ENCODE measurements at regions not wholly inside any gene's neighbourhood (a gene's known extent, or its start where the extent isn't known, plus 50 kb on each side); places are given as distances from the start of the nearest gene placed in this dataset.

- Histone ChIP-seq H3K9me3 (replicated peaks in 1 of 2; ENCODE audit: control insufficient read depth in 1 of 2, insufficient read depth in 1 of 2, low read length in 2 of 2) (peaks cover 0 to 5% of the 10 kb centered on the region in 2 donors), H2AFZ (ENCODE audit: insufficient read depth, low read depth, low read length, poor library complexity, severe bottlenecking) (no peak overlapping the region), H3K79me2 (ENCODE audit: insufficient read depth, low read length) (no peaks in the 10 kb centered on the region), H3K4me3 (replicated peaks in 1 of 3; ENCODE audit: low read depth in 2 of 3, low read length in 3 of 3) (no peak overlapping the region), H3K4me2 (replicated peaks; ENCODE audit: extremely low read depth, low read length, poor library complexity, severe bottlenecking) (no peak overlapping the region), H3K9ac (ENCODE audit: insufficient read depth, low read length, poor library complexity, severe bottlenecking) (no peak overlapping the region), H3K4me1 (ENCODE audit: control insufficient read depth in 1 of 2, insufficient read depth in 2 of 2, low read length in 2 of 2) (no peaks in the 10 kb centered on the region), H4K20me1 (ENCODE audit: insufficient read depth, low read length) (no peaks in the 10 kb centered on the region), H3K27ac (ENCODE audit: low read depth in 1 of 2, low read length in 2 of 2) (no peak overlapping the region), H3K36me3 (replicated peaks in 1 of 2; ENCODE audit: control insufficient read depth in 1 of 2, insufficient read depth in 2 of 2, low read length in 2 of 2) (no peaks in the 10 kb centered on the region), H3K27me3 (ENCODE audit: control insufficient read depth in 2 of 2, insufficient read depth in 2 of 2, low read length in 2 of 2) (no peaks in the 10 kb centered on the region)
- Mint-ChIP-seq H3K9me3 (peaks cover 0 to 16% (median 3%) of the 10 kb centered on the region in 7 donors), H3K27me3 (ENCODE audit: low read depth in 3 of 3) (no peaks in the 10 kb centered on the region), H3K4me1 (no peaks in the 10 kb centered on the region), H3K4me3 (no peak overlapping the region), H3K27ac (no peak overlapping the region), H3K36me3 (no peaks in the 10 kb centered on the region)
- no peak for TF ChIP-seq CTCF (IDR thresholded peaks at IDR 0.05)
- intact Hi-C loops (cut with micrococcal nuclease), result no loop called here
- WGBS (ENCODE audit: insufficient coverage), result no CpG with 5 or more reads among the region's 1 CpG
- DNase-seq, result no peak
Observed at GRCh38 chrX:82556588-82556987, 951.5 kb upstream of the POU3F4 start.

DNA sequence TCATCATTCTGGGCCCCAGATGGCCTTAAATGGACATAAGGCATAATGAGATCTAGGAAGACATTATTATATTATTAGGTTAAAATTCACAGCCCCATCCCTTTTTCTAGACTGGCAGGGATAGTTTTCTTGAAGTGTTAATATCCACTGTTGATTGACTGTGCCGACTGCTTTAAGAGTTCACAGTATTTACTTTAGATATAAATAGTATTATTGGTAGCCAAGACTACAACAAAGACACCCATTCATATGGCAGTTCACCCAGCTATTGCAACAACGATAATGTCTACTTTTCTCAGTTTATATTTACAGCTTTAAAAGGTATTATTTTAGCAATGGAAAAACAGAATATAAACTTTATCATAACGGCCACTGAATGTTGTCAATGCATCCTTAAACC is 922.2 kb upstream of the POU3F4 start:
- no peaks in the 10 kb centered on the region for H3K27me3 Mint-ChIP-seq (ENCODE audit: low read depth in 3 of 3)
- no peak for DNase-seq
- no peaks in the 10 kb centered on the region for H3K4me1 Mint-ChIP-seq
- Histone ChIP-seq H3K4me3 (replicated peaks in 1 of 3; ENCODE audit: low read depth in 2 of 3, low read length in 3 of 3) (no peak overlapping the region), H3K36me3 (replicated peaks in 1 of 2; ENCODE audit: control insufficient read depth in 1 of 2, insufficient read depth in 2 of 2, low read length in 2 of 2) (no peaks in the 10 kb centered on the region), H3K4me2 (replicated peaks; ENCODE audit: extremely low read depth, low read length, poor library complexity, severe bottlenecking) (no peak overlapping the region), H3K4me1 (ENCODE audit: control insufficient read depth in 1 of 2, insufficient read depth in 2 of 2, low read length in 2 of 2) (no peaks in the 10 kb centered on the region), H3K27me3 (ENCODE audit: control insufficient read depth in 2 of 2, insufficient read depth in 2 of 2, low read length in 2 of 2) (no peaks in the 10 kb centered on the region), H3K79me2 (ENCODE audit: insufficient read depth, low read length) (no peaks in the 10 kb centered on the region), H2AFZ (ENCODE audit: insufficient read depth, low read depth, low read length, poor library complexity, severe bottlenecking) (no peak overlapping the region), H3K27ac (ENCODE audit: low read depth in 1 of 2, low read length in 2 of 2) (no peak overlapping the region), H4K20me1 (ENCODE audit: insufficient read depth, low read length) (no peaks in the 10 kb centered on the region), H3K9me3 (replicated peaks in 1 of 2; ENCODE audit: control insufficient read depth in 1 of 2, insufficient read depth in 1 of 2, low read length in 2 of 2) (peaks cover 0 to 10% of the 10 kb centered on the region in 2 donors), H3K9ac (ENCODE audit: insufficient read depth, low read length, poor library complexity, severe bottlenecking) (no peak overlapping the region)
- no peak overlapping the region for H3K4me3 Mint-ChIP-seq
- H3K36me3 Mint-ChIP-seq, result no peaks in the 10 kb centered on the region
- WGBS (ENCODE audit: insufficient coverage), result no CpG with 5 or more reads among the region's 3 CpGs
- intact Hi-C loops (cut with micrococcal nuclease), result no loop called here
- peaks cover 0 to 3% (median 0%) of the 10 kb centered on the region in 7 donors for H3K9me3 Mint-ChIP-seq
- no peak for TF ChIP-seq CTCF (IDR thresholded peaks at IDR 0.05)
- no peak overlapping the region for H3K27ac Mint-ChIP-seq
